Activated T-cell treated with anti-CD3 and anti-CD28 coated beads, Interleukin-2, amount 50 U/mL, for 72 hours (primary cell): ENCODE measurements at regions not wholly inside any gene's neighbourhood (a gene's known extent, or its start where the extent isn't known, plus 50 kb on each side); places are given as distances from the start of the nearest gene placed in this dataset.

Experiments used
- ATAC-seq, 2 donors: fragments of 150-1000 bp; cut with Tn5 transposase; replicated peaks in 1 of 2; 2 replicates each; pipeline ENCODE4 v1.10.0; 2021; ENCODE audit warnings: moderate library complexity in 2 of 2, mild to moderate bottlenecking in 1 of 2
- DNase-seq, 2 donors: peaks; one replicate each; pipeline ENCODE4 v3.0.0; 2021 to 2022; ENCODE audit warnings: mixed read lengths in 1 of 2
- H3K27ac Mint-ChIP-seq: one replicate; pipeline ENCODE4 v1.8.0; 2022; ENCODE audit warnings: mild to moderate bottlenecking, moderate library complexity, mixed read lengths
- H3K27me3 Mint-ChIP-seq: one replicate; pipeline ENCODE4 v1.8.0; 2022; ENCODE audit warnings: low read depth, mixed read lengths
- H3K36me3 Mint-ChIP-seq, 2 donors: one replicate each; pipeline ENCODE4 v1.8.0; 2022; ENCODE audit warnings: mixed read lengths in 2 of 2, mild to moderate bottlenecking in 1 of 2; ENCODE audit not compliant: insufficient read depth in 2 of 2
- H3K4me1 Mint-ChIP-seq: one replicate; pipeline ENCODE4 v1.8.0; 2022; ENCODE audit warnings: low read depth, mixed read lengths
- H3K4me3 Mint-ChIP-seq, 2 donors: one replicate each; pipeline ENCODE4 v1.8.0; 2022; ENCODE audit warnings: mild to moderate bottlenecking in 2 of 2, mixed read lengths in 2 of 2, moderate library complexity in 2 of 2
- H3K9me3 Mint-ChIP-seq, 2 donors: one replicate each; pipeline ENCODE4 v1.8.0; 2022; ENCODE audit warnings: mixed read lengths in 2 of 2

GRCh38 chr2:10964052-10964790 is 52.5 kb downstream of the KCNF1 start:
- Mint-ChIP-seq H3K9me3 (no peaks in the 10 kb centered on the region), H3K4me1 (no peaks in the 10 kb centered on the region), H3K36me3 (no peaks in the 10 kb centered on the region), H3K4me3 (no peak overlapping the region), H3K27me3 (peaks cover 30% of the 10 kb centered on the region), H3K27ac (no peak overlapping the region)
- ATAC-seq = no peak
- no peak for DNase-seq

- Mint-ChIP-seq H3K4me3 (no peak overlapping the region), H3K9me3 (no peaks in the 10 kb centered on the region), H3K27ac (no peak overlapping the region), H3K36me3 (no peaks in the 10 kb centered on the region), H3K27me3 (peaks cover 30% of the 10 kb centered on the region), H3K4me1 (no peaks in the 10 kb centered on the region)
- DNase-seq (no peak), ATAC-seq (no peak)
Observed at GRCh38 chr2:10965241-10965843, 53.6 kb downstream of the KCNF1 start.

- H3K27ac Mint-ChIP-seq = no peak overlapping the region
- no peak overlapping the region for H3K4me3 Mint-ChIP-seq
- H3K9me3 Mint-ChIP-seq = no peaks in the 10 kb centered on the region
- DNase-seq (no peak), ATAC-seq (no peak)
- H3K27me3 Mint-ChIP-seq = peaks cover 30% of the 10 kb centered on the region
- H3K36me3 Mint-ChIP-seq = no peaks in the 10 kb centered on the region
- no peaks in the 10 kb centered on the region for H3K4me1 Mint-ChIP-seq
Observed at GRCh38 chr2:10966056-10966455, 54.3 kb downstream of the KCNF1 start.

GRCh38 chr2:10966741-10967140 is 55.0 kb downstream of the KCNF1 start:
- Mint-ChIP-seq H3K27me3 (peaks cover 30% of the 10 kb centered on the region), H3K4me3 (no peak overlapping the region), H3K36me3 (no peaks in the 10 kb centered on the region), H3K4me1 (no peaks in the 10 kb centered on the region), H3K27ac (no peak overlapping the region), H3K9me3 (no peaks in the 10 kb centered on the region)
- ATAC-seq (no peak), DNase-seq (no peak)

GRCh38 chr2:10968176-10968575 is 56.4 kb downstream of the KCNF1 start:
- no peak for DNase-seq
- H3K27me3 Mint-ChIP-seq = peaks cover 33% of the 10 kb centered on the region
- no peaks in the 10 kb centered on the region for H3K9me3 Mint-ChIP-seq
- H3K4me1 Mint-ChIP-seq = no peaks in the 10 kb centered on the region
- ATAC-seq = no peak
- no peak overlapping the region for H3K4me3 Mint-ChIP-seq
- no peak overlapping the region for H3K27ac Mint-ChIP-seq
- no peaks in the 10 kb centered on the region for H3K36me3 Mint-ChIP-seq

GRCh38 chr2:10970666-10971065 is 58.9 kb downstream of the KCNF1 start:
- Mint-ChIP-seq H3K9me3 (no peaks in the 10 kb centered on the region), H3K36me3 (no peaks in the 10 kb centered on the region), H3K27ac (no peak overlapping the region), H3K4me3 (no peak overlapping the region), H3K27me3 (peaks cover 18% of the 10 kb centered on the region), H3K4me1 (no peaks in the 10 kb centered on the region)
- no peak for ATAC-seq
- no peak for DNase-seq

GRCh38 chr2:10971161-10971887 is 59.6 kb downstream of the KCNF1 start:
- DNase-seq (no peak), ATAC-seq (no peak)
- Mint-ChIP-seq H3K4me3 (no peak overlapping the region), H3K27me3 (peaks cover 20% of the 10 kb centered on the region), H3K4me1 (no peaks in the 10 kb centered on the region), H3K27ac (no peak overlapping the region), H3K36me3 (no peaks in the 10 kb centered on the region), H3K9me3 (no peaks in the 10 kb centered on the region)

- no peaks in the 10 kb centered on the region for H3K4me1 Mint-ChIP-seq
- H3K4me3 Mint-ChIP-seq = no peak overlapping the region
- DNase-seq (no peak), ATAC-seq (no peak)
- no peak overlapping the region for H3K27ac Mint-ChIP-seq
- H3K9me3 Mint-ChIP-seq = no peaks in the 10 kb centered on the region
- peaks cover 21% of the 10 kb centered on the region for H3K27me3 Mint-ChIP-seq
- H3K36me3 Mint-ChIP-seq = no peaks in the 10 kb centered on the region
Observed at GRCh38 chr2:10971888-10972260, 60.1 kb downstream of the KCNF1 start.

GRCh38 chr2:10972683-10973433 is 61.1 kb downstream of the KCNF1 start:
- peaks cover 25% of the 10 kb centered on the region for H3K27me3 Mint-ChIP-seq

GRCh38 chr2:10973766-10974165 is 62.0 kb downstream of the KCNF1 start:
- H3K27ac Mint-ChIP-seq = no peak overlapping the region
- no peak for ATAC-seq
- H3K27me3 Mint-ChIP-seq = peaks cover 31% of the 10 kb centered on the region
- no peak overlapping the region for H3K4me3 Mint-ChIP-seq
- no peaks in the 10 kb centered on the region for H3K4me1 Mint-ChIP-seq
- no peak for DNase-seq
- no peaks in the 10 kb centered on the region for H3K9me3 Mint-ChIP-seq
- no peaks in the 10 kb centered on the region for H3K36me3 Mint-ChIP-seq

More at GRCh38 chr2:10972683-10973433, 61.1 kb downstream of the KCNF1 start:
- ATAC-seq (no peak), DNase-seq (no peak)
- no peaks in the 10 kb centered on the region for H3K9me3 Mint-ChIP-seq
- no peaks in the 10 kb centered on the region for H3K36me3 Mint-ChIP-seq
- no peak overlapping the region for H3K27ac Mint-ChIP-seq
- H3K4me1 Mint-ChIP-seq = no peaks in the 10 kb centered on the region
- no peak overlapping the region for H3K4me3 Mint-ChIP-seq

GRCh38 chr2:10977003-10977402 is 65.3 kb downstream of the KCNF1 start:
- Mint-ChIP-seq H3K36me3 (no peaks in the 10 kb centered on the region), H3K27me3 (peaks cover 31% of the 10 kb centered on the region), H3K27ac (no peak overlapping the region), H3K4me3 (no peak overlapping the region), H3K9me3 (no peaks in the 10 kb centered on the region), H3K4me1 (no peaks in the 10 kb centered on the region)
- no peak for ATAC-seq
- DNase-seq = no peak

GRCh38 chr2:10977621-10978020 is 65.9 kb downstream of the KCNF1 start:
- DNase-seq = no peak
- Mint-ChIP-seq H3K4me1 (no peaks in the 10 kb centered on the region), H3K9me3 (no peaks in the 10 kb centered on the region), H3K27me3 (peaks cover 28% of the 10 kb centered on the region), H3K27ac (no peak overlapping the region), H3K36me3 (no peaks in the 10 kb centered on the region), H3K4me3 (no peak overlapping the region)
- ATAC-seq = no peak

- Mint-ChIP-seq H3K27me3 (peaks cover 22% of the 10 kb centered on the region), H3K4me3 (no peak overlapping the region), H3K9me3 (no peaks in the 10 kb centered on the region), H3K36me3 (no peaks in the 10 kb centered on the region), H3K4me1 (no peaks in the 10 kb centered on the region), H3K27ac (no peak overlapping the region)
- no peak for DNase-seq
- ATAC-seq = no peak
Observed at GRCh38 chr2:10978090-10978670, 66.4 kb downstream of the KCNF1 start.
